Activated CD4-positive, alpha-beta T cell treated with anti-CD3 and anti-CD28 coated beads, Interleukin-2, Interleukin-4, amounts not matched to agents 100 ng/mL and 50 ng/mL, durations not matched to agents 16 hours and 8 hours (primary cell): ENCODE measurements at regions not wholly inside any gene's neighbourhood (a gene's known extent, or its start where the extent isn't known, plus 50 kb on each side); places are given as distances from the start of the nearest gene placed in this dataset.
"Not testable (repeated sequence)": the region's sequence is repeated elsewhere in the genome, so short reads cannot be mapped to it uniquely, and the experiment has no call there.

Experiments
- DNase-seq: peaks from one replicate; pipeline ENCODE4 v3.0.0-alpha.2; 2020; ENCODE audit warnings: low spot score

- DNase-seq, result no peak
Observed at GRCh38 chr22:49415151-49415951, 412.3 kb downstream of the BRD1 start.

GRCh38 chr22:49413551-49413950 lies 414.1 kb downstream of the BRD1 start:
- no peak for DNase-seq

- no peak for DNase-seq
Observed at GRCh38 chr22:49413146-49413545, 414.5 kb downstream of the BRD1 start.

GRCh38 chr22:49412236-49412635 lies 415.4 kb downstream of the BRD1 start:
- DNase-seq, result no peak

- DNase-seq, result no peak
Observed at GRCh38 chr22:49411236-49411635, 416.4 kb downstream of the BRD1 start.

GRCh38 chr22:49408102-49408836 lies 419.4 kb downstream of the BRD1 start:
- DNase-seq, result no peak

GRCh38 chr22:49406879-49407587 lies 420.6 kb downstream of the BRD1 start:
- no peak for DNase-seq

GRCh38 chr22:49406047-49406650 lies 421.5 kb downstream of the BRD1 start:
- DNase-seq, result no peak

- DNase-seq, result no peak
Observed at GRCh38 chr22:49405590-49405989, 422.1 kb downstream of the BRD1 start.

GRCh38 chr22:49404576-49405241 lies 423.0 kb downstream of the BRD1 start:
- no peak for DNase-seq

- no peak for DNase-seq
Observed at GRCh38 chr22:49404020-49404419, 423.7 kb downstream of the BRD1 start.

- DNase-seq, result no peak
Observed at GRCh38 chr22:49403102-49403501, 424.6 kb downstream of the BRD1 start.

GRCh38 chr22:49402169-49402568 lies 425.5 kb downstream of the BRD1 start:
- DNase-seq, result no peak

GRCh38 chr22:49400941-49401598 lies 426.6 kb downstream of the BRD1 start:
- no peak for DNase-seq

GRCh38 chr22:49400136-49400940 lies 427.3 kb downstream of the BRD1 start:
- DNase-seq, result no peak

GRCh38 chr22:49398646-49399045 lies 429.0 kb downstream of the BRD1 start:
- no peak for DNase-seq

GRCh38 chr22:49398115-49398514 lies 429.6 kb downstream of the BRD1 start:
- DNase-seq, result no peak

- no peak for DNase-seq
Observed at GRCh38 chr22:49396817-49397216, 430.9 kb downstream of the BRD1 start.

- no peak for DNase-seq
Observed at GRCh38 chr22:49395617-49396016, 432.1 kb downstream of the BRD1 start.

GRCh38 chr22:49395062-49395461 lies 432.6 kb downstream of the BRD1 start:
- DNase-seq, result not testable (repeated sequence)
